K562 (cell line): ENCODE measurements at regions not wholly inside any gene's neighbourhood (a gene's known extent, or its start where the extent isn't known, plus 50 kb on each side); places are given as distances from the start of the nearest gene placed in this dataset.

ENCODE experiments used
- TF ChIP-seq, protein P1 (sequence below): fragments of 450-650 bp; IDR thresholded peaks from 2 replicates; pipeline ENCODE4 v1.6.1; 2016; ENCODE audit warnings: mild to moderate bottlenecking, moderate library complexity

DNA sequence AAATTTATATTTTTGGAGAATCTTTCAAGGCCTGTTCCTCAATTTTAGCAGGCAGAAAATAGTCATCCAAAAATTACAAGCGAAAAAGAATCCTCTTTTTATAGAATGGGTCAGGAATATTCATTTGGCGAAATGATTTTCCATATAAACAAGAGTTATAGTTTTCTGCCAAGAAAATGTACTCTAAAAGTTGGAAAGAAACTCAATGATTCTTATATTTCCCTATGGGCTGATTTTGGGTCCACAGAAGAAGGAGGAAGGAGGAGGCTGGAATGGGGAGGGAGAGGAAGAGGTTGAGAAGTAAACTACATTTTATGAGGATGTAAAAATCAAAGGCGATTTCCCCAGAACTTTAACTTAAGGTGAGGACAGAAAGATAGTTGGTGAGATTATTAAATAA is 159.3 kb downstream of the DCAF12L1 start (continued):
- TF ChIP-seq, protein P1, sequence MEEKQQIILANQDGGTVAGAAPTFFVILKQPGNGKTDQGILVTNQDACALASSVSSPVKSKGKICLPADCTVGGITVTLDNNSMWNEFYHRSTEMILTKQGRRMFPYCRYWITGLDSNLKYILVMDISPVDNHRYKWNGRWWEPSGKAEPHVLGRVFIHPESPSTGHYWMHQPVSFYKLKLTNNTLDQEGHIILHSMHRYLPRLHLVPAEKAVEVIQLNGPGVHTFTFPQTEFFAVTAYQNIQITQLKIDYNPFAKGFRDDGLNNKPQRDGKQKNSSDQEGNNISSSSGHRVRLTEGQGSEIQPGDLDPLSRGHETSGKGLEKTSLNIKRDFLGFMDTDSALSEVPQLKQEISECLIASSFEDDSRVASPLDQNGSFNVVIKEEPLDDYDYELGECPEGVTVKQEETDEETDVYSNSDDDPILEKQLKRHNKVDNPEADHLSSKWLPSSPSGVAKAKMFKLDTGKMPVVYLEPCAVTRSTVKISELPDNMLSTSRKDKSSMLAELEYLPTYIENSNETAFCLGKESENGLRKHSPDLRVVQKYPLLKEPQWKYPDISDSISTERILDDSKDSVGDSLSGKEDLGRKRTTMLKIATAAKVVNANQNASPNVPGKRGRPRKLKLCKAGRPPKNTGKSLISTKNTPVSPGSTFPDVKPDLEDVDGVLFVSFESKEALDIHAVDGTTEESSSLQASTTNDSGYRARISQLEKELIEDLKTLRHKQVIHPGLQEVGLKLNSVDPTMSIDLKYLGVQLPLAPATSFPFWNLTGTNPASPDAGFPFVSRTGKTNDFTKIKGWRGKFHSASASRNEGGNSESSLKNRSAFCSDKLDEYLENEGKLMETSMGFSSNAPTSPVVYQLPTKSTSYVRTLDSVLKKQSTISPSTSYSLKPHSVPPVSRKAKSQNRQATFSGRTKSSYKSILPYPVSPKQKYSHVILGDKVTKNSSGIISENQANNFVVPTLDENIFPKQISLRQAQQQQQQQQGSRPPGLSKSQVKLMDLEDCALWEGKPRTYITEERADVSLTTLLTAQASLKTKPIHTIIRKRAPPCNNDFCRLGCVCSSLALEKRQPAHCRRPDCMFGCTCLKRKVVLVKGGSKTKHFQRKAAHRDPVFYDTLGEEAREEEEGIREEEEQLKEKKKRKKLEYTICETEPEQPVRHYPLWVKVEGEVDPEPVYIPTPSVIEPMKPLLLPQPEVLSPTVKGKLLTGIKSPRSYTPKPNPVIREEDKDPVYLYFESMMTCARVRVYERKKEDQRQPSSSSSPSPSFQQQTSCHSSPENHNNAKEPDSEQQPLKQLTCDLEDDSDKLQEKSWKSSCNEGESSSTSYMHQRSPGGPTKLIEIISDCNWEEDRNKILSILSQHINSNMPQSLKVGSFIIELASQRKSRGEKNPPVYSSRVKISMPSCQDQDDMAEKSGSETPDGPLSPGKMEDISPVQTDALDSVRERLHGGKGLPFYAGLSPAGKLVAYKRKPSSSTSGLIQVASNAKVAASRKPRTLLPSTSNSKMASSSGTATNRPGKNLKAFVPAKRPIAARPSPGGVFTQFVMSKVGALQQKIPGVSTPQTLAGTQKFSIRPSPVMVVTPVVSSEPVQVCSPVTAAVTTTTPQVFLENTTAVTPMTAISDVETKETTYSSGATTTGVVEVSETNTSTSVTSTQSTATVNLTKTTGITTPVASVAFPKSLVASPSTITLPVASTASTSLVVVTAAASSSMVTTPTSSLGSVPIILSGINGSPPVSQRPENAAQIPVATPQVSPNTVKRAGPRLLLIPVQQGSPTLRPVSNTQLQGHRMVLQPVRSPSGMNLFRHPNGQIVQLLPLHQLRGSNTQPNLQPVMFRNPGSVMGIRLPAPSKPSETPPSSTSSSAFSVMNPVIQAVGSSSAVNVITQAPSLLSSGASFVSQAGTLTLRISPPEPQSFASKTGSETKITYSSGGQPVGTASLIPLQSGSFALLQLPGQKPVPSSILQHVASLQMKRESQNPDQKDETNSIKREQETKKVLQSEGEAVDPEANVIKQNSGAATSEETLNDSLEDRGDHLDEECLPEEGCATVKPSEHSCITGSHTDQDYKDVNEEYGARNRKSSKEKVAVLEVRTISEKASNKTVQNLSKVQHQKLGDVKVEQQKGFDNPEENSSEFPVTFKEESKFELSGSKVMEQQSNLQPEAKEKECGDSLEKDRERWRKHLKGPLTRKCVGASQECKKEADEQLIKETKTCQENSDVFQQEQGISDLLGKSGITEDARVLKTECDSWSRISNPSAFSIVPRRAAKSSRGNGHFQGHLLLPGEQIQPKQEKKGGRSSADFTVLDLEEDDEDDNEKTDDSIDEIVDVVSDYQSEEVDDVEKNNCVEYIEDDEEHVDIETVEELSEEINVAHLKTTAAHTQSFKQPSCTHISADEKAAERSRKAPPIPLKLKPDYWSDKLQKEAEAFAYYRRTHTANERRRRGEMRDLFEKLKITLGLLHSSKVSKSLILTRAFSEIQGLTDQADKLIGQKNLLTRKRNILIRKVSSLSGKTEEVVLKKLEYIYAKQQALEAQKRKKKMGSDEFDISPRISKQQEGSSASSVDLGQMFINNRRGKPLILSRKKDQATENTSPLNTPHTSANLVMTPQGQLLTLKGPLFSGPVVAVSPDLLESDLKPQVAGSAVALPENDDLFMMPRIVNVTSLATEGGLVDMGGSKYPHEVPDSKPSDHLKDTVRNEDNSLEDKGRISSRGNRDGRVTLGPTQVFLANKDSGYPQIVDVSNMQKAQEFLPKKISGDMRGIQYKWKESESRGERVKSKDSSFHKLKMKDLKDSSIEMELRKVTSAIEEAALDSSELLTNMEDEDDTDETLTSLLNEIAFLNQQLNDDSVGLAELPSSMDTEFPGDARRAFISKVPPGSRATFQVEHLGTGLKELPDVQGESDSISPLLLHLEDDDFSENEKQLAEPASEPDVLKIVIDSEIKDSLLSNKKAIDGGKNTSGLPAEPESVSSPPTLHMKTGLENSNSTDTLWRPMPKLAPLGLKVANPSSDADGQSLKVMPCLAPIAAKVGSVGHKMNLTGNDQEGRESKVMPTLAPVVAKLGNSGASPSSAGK: no peak
